CD4-positive, alpha-beta T cell treated with Interleukin-17A for 4 hours (primary cell): ENCODE measurements at regions not wholly inside any gene's neighbourhood (a gene's known extent, or its start where the extent isn't known, plus 50 kb on each side); places are given as distances from the start of the nearest gene placed in this dataset.

ENCODE experiments used
- DNase-seq: peaks from one replicate; pipeline ENCODE4 v3.0.0-alpha.2; 2020; ENCODE audit warnings: mixed read lengths

DNA sequence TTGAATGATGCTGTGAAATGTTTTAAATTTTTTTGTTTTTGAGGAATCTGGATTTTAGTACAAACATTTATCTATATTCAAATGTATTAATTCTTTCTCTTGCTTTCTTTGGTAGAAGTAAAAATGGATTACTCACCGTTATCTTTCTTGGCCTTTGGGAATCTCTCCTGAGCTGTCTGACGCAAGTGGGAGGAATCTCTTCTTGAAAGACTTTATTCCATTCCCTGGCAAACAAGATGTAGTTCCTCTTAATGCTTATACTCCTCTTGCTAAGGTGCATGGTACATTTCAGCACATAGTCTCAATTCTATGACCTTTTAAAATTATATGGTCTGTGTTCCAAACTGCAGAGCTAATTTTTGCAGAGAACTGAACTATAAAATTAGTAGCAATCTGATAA, 246.2 kb upstream of the SLC10A2 start:
- DNase-seq: no peak

GRCh38 chr13:103308667-103309066, 242.4 kb upstream of the SLC10A2 start:
- no peak for DNase-seq

GRCh38 chr13:103306163-103306562, 239.9 kb upstream of the SLC10A2 start:
- no peak for DNase-seq

DNA sequence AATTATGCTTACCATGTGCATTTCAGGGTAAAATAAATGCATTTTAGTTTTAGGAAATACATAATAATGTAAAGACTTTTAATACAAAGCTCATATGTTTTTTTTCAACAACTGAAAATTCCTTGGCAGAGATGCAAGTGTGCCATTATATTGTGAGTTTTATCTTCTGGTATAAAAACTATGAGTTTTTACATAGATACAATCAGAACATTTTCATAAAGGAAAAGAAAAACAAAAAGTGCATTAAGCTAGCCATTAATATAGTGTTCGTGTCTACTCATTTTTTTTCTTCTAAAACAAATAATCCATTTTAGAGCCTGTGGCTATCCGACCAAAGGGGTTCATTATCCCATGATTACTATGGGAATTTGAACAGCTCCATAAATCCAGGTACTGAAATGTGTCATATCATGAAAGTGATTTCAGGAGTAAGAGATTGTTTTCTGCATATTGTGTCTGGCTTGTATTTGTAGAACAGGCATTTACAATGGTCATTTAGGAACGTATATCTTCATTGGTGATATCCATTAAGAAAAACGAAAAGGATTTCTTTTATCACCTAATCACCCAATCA, 236.9 kb upstream of the SLC10A2 start:
- DNase-seq: no peak

DNA sequence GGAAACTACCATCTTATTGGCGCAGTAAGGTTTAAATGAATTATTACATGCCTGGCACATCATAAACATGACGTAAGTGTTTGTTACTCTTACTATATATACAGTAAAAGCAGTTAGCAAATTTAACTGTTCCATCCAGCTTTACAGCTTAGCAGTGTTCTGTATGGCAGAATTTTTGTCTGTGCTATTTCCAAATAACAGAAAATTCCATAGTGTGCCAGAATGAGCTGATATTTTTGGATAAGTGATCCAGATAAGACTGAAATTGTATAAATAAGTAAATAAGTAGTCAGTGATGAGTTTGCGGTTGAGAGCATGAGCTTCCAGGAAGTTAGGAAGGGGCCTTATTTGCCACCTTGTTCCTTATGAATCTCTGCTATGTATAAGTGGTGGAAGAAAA, 236.5 kb upstream of the SLC10A2 start:
- no peak for DNase-seq

- no peak for DNase-seq
These were observed 232.9 kb upstream of the SLC10A2 start for GRCh38 chr13:103299079-103299478.

DNA sequence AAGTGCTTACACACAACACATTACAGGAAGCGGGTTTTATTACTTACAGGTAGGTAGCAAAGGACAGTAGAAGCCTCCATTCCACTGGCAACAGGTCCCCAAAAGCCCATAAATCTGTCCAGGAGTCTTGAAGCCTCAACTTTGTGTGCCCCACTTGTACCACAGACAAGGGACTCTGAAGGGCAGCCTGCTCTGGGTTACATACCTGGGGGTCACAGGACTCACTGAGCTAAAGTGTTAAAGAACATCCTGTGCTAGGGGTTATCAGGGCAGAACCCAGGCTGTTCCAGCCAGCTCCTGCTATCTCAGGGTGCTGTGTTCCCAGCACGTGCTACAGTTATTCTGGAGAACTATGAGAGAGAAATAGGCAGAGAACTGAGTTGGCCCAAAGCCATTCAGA, 230.9 kb upstream of the SLC10A2 start:
- DNase-seq: no peak

DNA sequence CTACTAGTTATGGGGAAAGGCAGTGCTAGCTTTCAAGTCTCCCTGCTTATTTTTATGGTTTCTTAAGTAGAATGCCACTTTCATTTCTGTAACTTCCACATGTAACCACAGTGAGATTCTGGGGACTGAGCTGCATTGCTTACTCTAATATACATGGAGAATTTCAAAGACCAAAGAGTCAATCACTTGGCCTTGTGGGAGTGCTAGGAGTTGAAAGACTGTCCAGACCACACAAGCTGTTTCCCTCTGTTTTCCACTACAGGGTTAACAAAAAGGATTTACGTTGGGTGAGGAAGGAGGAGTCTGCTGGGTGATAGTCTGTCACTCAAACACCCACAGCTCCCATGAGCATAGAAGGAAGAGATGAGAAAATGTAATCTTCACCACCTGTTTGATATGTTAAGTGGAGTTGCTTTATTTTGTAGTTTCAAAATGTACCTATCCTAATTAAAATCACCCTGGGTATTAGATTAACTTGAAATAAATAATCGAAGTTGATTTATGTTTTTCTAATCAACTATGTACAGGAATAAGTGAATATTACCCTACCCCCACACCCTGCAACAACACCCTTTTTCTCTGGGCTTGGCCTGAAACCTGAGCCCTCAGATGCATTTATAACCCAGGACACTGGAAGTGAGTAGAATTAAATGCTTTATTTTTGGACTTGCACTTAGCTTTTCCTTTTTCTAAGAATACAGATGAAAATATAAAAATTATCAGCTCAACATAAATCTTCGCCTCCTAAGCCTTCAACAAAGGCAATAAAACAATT, 225.8 kb upstream of the SLC10A2 start:
- DNase-seq: no peak

DNA sequence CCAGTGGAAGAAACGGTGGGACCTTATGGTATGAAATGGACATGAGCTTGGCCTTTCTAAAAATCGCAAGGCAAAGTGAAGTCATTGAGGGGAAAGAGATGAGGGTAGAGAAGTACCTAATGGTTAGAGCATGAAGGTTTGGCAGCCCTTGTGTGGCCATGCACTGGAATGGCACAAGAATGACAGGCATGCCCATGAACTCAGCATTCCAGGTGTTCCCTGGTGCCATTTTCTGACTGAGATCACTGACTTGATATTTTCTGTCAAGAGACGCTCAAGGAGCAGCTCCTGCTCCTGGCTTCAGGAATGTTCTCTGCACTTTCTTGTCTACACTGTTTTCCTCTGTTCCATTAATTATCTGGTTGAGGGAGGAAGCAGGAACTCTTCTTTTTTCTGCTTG, 225.0 kb upstream of the SLC10A2 start:
- no peak for DNase-seq

- no peak for DNase-seq
These were observed 223.5 kb upstream of the SLC10A2 start for GRCh38 chr13:103289681-103290080.

- no peak for DNase-seq
These were observed 221.9 kb upstream of the SLC10A2 start for GRCh38 chr13:103288114-103288513.

GRCh38 chr13:103287659-103288058, 221.4 kb upstream of the SLC10A2 start:
- DNase-seq: no peak

DNA sequence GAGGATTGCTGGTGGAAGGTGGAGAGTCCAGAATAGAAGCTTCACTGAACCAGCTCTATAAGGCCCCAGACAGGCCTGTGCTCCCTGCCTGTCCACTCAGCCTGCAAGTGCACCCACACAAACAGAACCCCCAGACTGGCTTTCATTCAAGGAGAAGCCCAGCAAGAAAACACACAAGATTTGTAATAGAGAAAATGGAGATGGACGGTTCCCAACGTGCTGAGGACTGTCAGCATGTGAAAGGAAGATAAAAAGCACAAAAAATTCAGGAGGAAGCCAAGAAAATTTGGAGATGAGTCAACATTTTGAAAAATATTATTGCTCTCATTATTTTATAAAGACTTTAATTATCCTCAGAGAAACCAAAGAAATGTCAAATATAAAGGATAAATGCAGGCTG, 218.2 kb upstream of the SLC10A2 start:
- no peak for DNase-seq

- no peak for DNase-seq
These were observed 217.2 kb upstream of the SLC10A2 start for GRCh38 chr13:103283451-103283820.

- no peak for DNase-seq
These were observed 216.6 kb upstream of the SLC10A2 start for GRCh38 chr13:103282571-103283450.

DNA sequence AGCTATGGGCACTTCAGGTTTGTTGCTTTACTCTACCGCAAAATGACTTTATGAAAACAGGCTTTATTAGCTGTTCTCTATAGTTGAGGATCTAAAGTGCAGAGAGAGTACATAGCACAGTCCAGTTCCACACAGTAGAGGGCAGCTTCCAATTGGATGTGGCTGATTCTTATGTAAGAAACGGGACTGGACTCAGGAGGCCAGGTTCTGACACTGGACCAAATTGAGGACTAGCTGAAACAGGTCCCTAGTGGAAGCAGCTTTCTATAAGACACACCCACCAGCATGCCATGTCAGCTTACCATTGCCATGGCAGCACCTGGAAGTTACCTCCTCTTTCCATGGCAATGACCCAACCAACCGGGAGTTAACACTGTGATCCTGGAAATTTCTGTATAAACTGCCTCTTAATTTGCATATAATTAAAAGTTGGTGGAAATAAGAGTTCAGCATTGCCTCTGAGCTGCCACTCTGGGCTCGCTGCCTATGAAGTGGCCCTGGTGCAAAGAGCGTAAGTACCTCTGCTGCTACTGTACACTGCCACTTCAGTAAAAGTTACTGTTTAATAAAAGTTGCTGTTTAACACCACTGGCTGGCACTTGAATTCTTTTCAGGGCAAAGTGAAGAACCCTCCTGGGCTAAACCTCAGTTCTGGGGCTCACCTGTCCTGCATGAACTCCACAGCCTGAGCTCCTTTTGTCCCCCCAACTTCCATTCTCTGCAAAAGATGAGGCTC, 211.9 kb upstream of the SLC10A2 start:
- no peak for DNase-seq

GRCh38 chr13:103276775-103277498, 210.7 kb upstream of the SLC10A2 start:
- no peak for DNase-seq

- no peak for DNase-seq
These were observed 209.5 kb upstream of the SLC10A2 start for GRCh38 chr13:103275722-103276121.

GRCh38 chr13:103275081-103275480, 208.9 kb upstream of the SLC10A2 start:
- DNase-seq: no peak

- no peak for DNase-seq
These were observed 207.6 kb upstream of the SLC10A2 start for GRCh38 chr13:103273825-103274224.

DNA sequence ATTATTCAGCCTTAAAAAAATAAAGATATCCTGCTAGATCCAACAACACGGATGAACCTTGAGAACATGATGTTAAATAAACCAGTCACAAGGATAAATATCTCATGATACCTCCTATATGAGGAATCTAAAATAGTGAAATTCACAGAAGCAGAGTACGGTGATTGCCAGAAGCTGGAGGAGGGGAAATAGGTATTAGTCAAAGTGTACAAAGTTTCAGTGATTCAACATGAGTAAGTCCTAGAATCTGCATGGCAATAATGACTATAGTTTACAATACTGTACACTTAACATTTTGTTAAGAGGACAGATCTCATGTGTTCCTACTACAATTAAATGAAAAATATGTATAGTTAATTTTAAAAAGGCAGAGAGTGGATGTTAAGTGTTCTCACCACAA, 206.6 kb upstream of the SLC10A2 start:
- DNase-seq: no peak

GRCh38 chr13:103263448-103263847, 197.2 kb upstream of the SLC10A2 start:
- DNase-seq: no peak
